Mesothelial cell of epicardium (in vitro differentiated cells): ENCODE measurements at regions not wholly inside any gene's neighbourhood (a gene's known extent, or its start where the extent isn't known, plus 50 kb on each side); places are given as distances from the start of the nearest gene placed in this dataset.
"Not testable (repeated sequence)": the region's sequence is repeated elsewhere in the genome, so short reads cannot be mapped to it uniquely, and the experiment has no call there.

Experiments
- DNase-seq, 2 experiments: peaks; one replicate each; pipeline ENCODE4 v3.0.0; 2021; ENCODE audit warnings: low spot score in 2 of 2; ENCODE audit not compliant: unreplicated experiment in 2 of 2
- H3K27ac Mint-ChIP-seq: 2 replicates; pipeline ENCODE4 v1.8.0; 2021; ENCODE audit warnings: mixed read lengths
- H3K27me3 Mint-ChIP-seq: 2 replicates; pipeline ENCODE4 v1.8.0; 2021; ENCODE audit warnings: low read depth, mixed read lengths
- H3K36me3 Mint-ChIP-seq: 2 replicates; pipeline ENCODE4 v1.8.0; 2021; ENCODE audit warnings: mixed read lengths
- H3K4me1 Mint-ChIP-seq: 2 replicates; pipeline ENCODE4 v1.8.0; 2021; ENCODE audit warnings: mixed read lengths
- H3K4me3 Mint-ChIP-seq: 2 replicates; pipeline ENCODE4 v1.8.0; 2021; ENCODE audit warnings: mild to moderate bottlenecking, moderate library complexity, mixed read lengths
- H3K9me3 Mint-ChIP-seq: 2 replicates; pipeline ENCODE4 v1.8.0; 2021; ENCODE audit warnings: mixed read lengths
- CTCF ChIP-seq: fragments of 200-600 bp; sonication (generic); IDR thresholded peaks from one replicate; pipeline ENCODE4 v1.5.0; 2021; ENCODE audit warnings: antibody characterized with exemption; ENCODE audit not compliant: unreplicated experiment

DNA sequence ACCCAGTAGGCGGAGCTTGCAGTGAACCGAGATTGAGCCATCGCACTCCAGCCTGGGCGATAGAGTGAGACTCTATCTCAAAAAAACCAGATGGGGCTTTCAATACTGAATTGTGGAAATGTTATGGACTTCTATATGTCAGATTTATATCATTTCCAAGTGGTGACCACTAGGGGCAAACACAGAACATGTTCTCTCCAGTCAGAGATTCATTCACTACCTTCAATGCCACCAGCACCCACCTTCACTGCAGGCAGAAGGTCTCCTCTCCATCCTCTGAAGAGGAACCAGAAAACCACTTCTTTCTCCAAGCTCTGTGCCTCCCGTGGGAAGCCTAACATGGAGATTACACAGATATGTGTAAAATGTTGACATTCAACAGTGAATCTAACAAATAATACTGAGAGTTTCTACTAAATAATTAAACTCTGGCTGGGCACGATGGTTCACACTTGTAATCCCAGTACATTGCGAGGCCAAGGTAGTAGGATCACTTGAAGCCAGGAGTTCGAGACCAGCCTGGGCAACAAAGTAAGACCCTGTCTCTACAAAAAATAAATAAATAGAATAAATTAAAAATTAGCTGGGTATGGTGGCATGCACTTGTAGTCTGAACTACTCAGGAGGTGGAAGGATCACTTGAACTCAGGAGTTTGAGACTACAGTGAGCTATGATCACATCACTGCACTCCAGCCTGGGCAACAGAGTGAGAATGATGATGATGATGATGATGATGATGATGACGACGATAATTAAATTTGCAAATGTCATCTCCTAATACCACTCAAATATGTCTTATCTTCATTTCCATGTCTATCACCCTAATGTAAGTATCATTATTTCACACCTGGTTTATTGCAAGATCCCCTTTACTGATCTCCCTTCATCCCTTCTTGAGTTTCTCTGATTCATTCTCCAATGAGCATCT is 151.1 kb downstream of the ZNF281 start:
- Mint-ChIP-seq H3K9me3 (no peaks in the 10 kb centered on the region), H3K4me3 (no peak overlapping the region), H3K4me1 (no peaks in the 10 kb centered on the region), H3K27me3 (no peaks in the 10 kb centered on the region), H3K27ac (no peak overlapping the region), H3K36me3 (no peaks in the 10 kb centered on the region)
- peak; percentile 69 for TF ChIP-seq CTCF
- no peak for DNase-seq

DNA sequence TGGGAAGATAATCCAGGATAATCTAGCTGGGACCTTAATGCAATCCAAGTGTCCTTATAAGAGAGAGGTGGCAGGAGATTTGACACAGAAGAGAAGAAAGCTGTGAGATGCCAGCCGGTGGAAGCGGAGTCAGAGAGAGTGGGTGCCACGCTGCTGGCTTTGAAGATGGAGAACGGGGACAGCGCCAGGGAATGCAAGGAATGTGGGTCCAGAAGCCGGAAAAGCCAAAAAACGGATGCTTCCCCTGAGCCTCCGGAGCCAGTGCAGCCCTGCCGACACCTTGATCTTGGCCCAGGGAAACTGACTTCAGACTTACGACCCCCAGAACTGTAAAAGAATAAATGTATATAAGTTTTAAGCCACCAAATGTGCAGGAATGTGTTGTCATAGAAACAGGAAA is 152.6 kb downstream of the ZNF281 start:
- Mint-ChIP-seq H3K9me3 (no peaks in the 10 kb centered on the region), H3K27ac (no peak overlapping the region), H3K36me3 (no peaks in the 10 kb centered on the region), H3K4me3 (no peak overlapping the region), H3K4me1 (no peaks in the 10 kb centered on the region), H3K27me3 (no peaks in the 10 kb centered on the region)
- TF ChIP-seq CTCF = no peak
- no peak for DNase-seq

DNA sequence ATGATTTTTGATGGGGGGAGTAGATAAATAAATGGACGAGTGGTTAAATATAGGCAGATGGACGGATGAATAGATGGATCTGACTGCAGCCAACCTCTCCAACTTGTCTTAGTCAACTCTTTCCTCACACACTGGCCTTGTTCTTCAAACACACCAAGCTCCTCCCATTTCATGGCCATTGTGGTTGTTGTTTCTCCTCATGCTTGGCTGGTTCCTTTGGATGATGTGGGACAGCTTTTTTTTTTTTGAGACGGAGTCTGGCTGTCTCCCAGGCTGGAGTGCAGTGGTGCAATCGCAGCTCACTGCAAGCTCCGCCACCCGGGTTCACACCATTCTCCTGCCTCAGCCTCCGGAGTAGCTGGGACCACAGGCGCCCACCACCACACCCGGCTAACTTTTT is 155.2 kb downstream of the ZNF281 start:
- H3K4me3 Mint-ChIP-seq, H3K27ac Mint-ChIP-seq, H3K4me1 Mint-ChIP-seq, H3K27me3 Mint-ChIP-seq, H3K36me3 Mint-ChIP-seq, H3K9me3 Mint-ChIP-seq, DNase-seq: not testable (repeated sequence)

DNA sequence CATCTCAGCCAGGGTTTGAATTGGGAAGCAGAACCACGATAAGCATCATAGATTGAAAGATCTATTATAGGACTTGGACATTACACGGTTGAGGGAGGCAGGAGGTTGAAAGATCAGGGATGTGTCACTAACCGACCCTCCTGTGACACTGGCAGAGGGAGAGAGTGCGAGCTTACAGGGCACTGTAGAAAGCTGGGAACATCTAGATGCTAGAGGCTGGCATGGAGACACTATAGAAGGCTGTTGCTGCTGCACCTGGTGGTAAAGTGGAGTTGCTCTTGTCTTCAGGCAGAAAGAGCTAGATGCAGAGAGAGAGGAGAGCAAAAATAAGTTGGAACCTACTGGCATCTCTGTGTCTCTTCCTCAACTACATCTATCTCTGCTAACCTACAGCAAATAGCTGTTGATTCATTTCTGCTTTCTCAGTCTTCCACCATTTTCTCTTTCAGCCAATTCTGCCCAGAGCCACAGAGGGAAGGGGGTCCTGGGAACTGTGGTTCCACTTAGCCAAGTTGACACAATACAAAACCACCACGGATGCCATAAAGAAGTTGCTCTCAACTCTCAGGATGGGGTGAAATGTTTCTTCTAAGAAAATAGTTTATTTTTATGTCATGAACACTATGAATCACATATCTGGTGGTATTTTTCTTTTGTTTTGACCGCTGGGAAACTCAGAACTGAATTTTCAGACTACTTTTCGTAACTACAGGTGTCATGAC is 155.9 kb downstream of the ZNF281 start:
- Mint-ChIP-seq H3K4me1 (no peaks in the 10 kb centered on the region), H3K27me3 (no peaks in the 10 kb centered on the region), H3K4me3 (no peak overlapping the region), H3K36me3 (no peaks in the 10 kb centered on the region), H3K27ac (no peak overlapping the region), H3K9me3 (no peaks in the 10 kb centered on the region)
- TF ChIP-seq CTCF = no peak
- no peak for DNase-seq

DNA sequence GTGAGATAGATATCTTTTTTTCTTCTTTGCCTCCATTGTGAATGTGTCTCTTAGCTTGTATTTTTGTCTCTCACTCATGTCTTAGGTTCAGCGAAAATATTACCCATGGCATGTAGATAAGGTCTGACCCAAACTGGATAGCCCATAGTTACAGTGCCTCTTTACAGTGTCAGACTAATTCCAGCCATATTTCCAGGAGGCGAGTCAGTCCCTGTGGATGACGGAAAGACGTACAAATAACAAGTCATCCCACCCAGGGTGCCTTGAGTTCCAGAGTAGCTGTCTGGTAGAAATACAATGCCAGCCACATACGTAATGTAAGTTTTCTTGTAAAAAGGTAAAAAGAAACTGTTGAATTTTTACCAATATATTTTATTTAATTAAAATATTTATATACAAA is 157.3 kb downstream of the ZNF281 start:
- DNase-seq = no peak
- no peak overlapping the region for H3K27ac Mint-ChIP-seq
- no peaks in the 10 kb centered on the region for H3K9me3 Mint-ChIP-seq
- no peaks in the 10 kb centered on the region for H3K4me1 Mint-ChIP-seq
- no peaks in the 10 kb centered on the region for H3K36me3 Mint-ChIP-seq
- no peak for TF ChIP-seq CTCF
- H3K27me3 Mint-ChIP-seq = no peaks in the 10 kb centered on the region
- no peak overlapping the region for H3K4me3 Mint-ChIP-seq

- no peak for TF ChIP-seq CTCF
- DNase-seq = no peak
- no peaks in the 10 kb centered on the region for H3K27me3 Mint-ChIP-seq
- no peak overlapping the region for H3K27ac Mint-ChIP-seq
- H3K4me1 Mint-ChIP-seq = no peaks in the 10 kb centered on the region
- H3K36me3 Mint-ChIP-seq = no peaks in the 10 kb centered on the region
- H3K9me3 Mint-ChIP-seq = no peaks in the 10 kb centered on the region
- no peak overlapping the region for H3K4me3 Mint-ChIP-seq
Measured at GRCh38 chr1:200250469-200250868, 159.4 kb downstream of the ZNF281 start.
